HepG2 (cell line): ENCODE measurements at regions not wholly inside any gene's neighbourhood (a gene's known extent, or its start where the extent isn't known, plus 50 kb on each side); places are given as distances from the start of the nearest gene placed in this dataset.

ENCODE experiments used
- ATAC-seq: fragments of 200-7000 bp; cut with Tn5 transposase; 3 replicates; pipeline ENCODE4 v1.9.1; 2020; ENCODE audit warnings: mild to moderate bottlenecking, moderate library complexity
- BruUV-seq: library from RNA; stranded (reverse); fragments of 400-500 nt; replicated peaks from 2 replicates; lab custom pipeline; 2021; lab: Mats Ljungman, UMichigan
- CTCF ChIA-PET: fragments of 300-600 bp; formaldehyde crosslinking; extraction: SDS; loops from one replicate; lab custom pipeline; 2021; ENCODE audit warnings: low total read pairs, inconsistent platforms, low intra/inter-chr PET ratio; lab: Yijun Ruan, JAX
- POLR2A ChIA-PET: fragments of 350-600 bp; sonication (Branson Sonifier 250); formaldehyde crosslinking; loops from one replicate; lab custom pipeline; 2020; ENCODE audit warnings: antibody characterized with exemption, inconsistent platforms; lab: Yijun Ruan, JAX
- DNase-seq: peaks from one replicate; pipeline ENCODE4 v3.0.0-alpha.2; 2015; ENCODE audit warnings: low spot score
- FAIRE-seq: peaks from 3 replicates; lab custom pipeline; 2011; peaks lifted over from hg19 to GRCh38; lab: Jason Lieb, UNC
- H2AFZ ChIP-seq: one replicate; pipeline ENCODE4 v1.6.1; 2011; ENCODE audit warnings: low read length, inconsistent platforms
- H3K27ac ChIP-seq: fragments of 300-600 bp; 3 replicates; pipeline ENCODE4 v1.8.0; 2011; ENCODE audit warnings: mixed run types, mild to moderate bottlenecking, mixed read lengths, low read length, inconsistent platforms; ENCODE audit not compliant: insufficient read depth; ENCODE audit errors: extremely low read length
- H3K27me3 ChIP-seq, 2 experiments: fragments of 200-600 bp in 1 of 2; 2 replicates in 1 of 2; 3 replicates in 1 of 2; pipeline versions ENCODE4 v1.6.0 to v1.8.0; 2011; ENCODE audit warnings: low read length in 2 of 2, mild to moderate bottlenecking in 2 of 2, moderate library complexity in 2 of 2, inconsistent platforms in 1 of 2; ENCODE audit not compliant: insufficient read depth in 2 of 2, control insufficient read depth in 1 of 2
- H3K36me3 ChIP-seq, 2 experiments: fragments of 200-600 bp in 1 of 2; replicated peaks in 1 of 2; 2 replicates in 1 of 2; 3 replicates in 1 of 2; pipeline versions ENCODE4 v1.5.1 to v1.8.0; 2011; ENCODE audit warnings: low read length in 2 of 2, inconsistent platforms in 1 of 2; ENCODE audit not compliant: insufficient read depth in 2 of 2, control insufficient read depth in 1 of 2
- H3K4me1 ChIP-seq: 2 replicates; pipeline ENCODE4 v1.5.1; 2012; ENCODE audit warnings: low read length, inconsistent platforms; ENCODE audit not compliant: insufficient read depth
- H3K4me2 ChIP-seq: 2 replicates; pipeline ENCODE4 v1.6.0; 2011; ENCODE audit warnings: low read depth, low read length, inconsistent platforms
- H3K4me3 ChIP-seq, 3 experiments: fragments of 200-600 bp in 1 of 3; sonication (generic), shearing (Covaris generic) in 1 of 3; replicated peaks in 1 of 3; 2 replicates each; pipeline ENCODE4 v1.5.1; 2011 to 2016; ENCODE audit warnings: low read length in 3 of 3, inconsistent platforms in 2 of 3, low read depth in 2 of 3, mild to moderate bottlenecking in 2 of 3, control low read depth in 1 of 3, mixed read lengths in 1 of 3; ENCODE audit not compliant: insufficient read depth in 1 of 3
- H3K79me2 ChIP-seq: one replicate; pipeline ENCODE4 v1.6.1; 2011; ENCODE audit warnings: low read length, inconsistent platforms; ENCODE audit not compliant: insufficient read depth
- H3K9ac ChIP-seq: 2 replicates; pipeline ENCODE4 v1.6.0; 2011; ENCODE audit warnings: mild to moderate bottlenecking, low read depth, low read length, inconsistent platforms; ENCODE audit not compliant: insufficient read depth
- H3K9me3 ChIP-seq: 2 replicates; pipeline ENCODE4 v1.5.1; 2012; ENCODE audit warnings: mild to moderate bottlenecking, low read length
- H4K20me1 ChIP-seq: 2 replicates; pipeline ENCODE4 v1.6.0; 2011; ENCODE audit warnings: inconsistent platforms, mild to moderate bottlenecking, low read length, moderate library complexity; ENCODE audit not compliant: insufficient read depth
- ETV5 ChIP-seq: IDR thresholded peaks from 2 replicates; pipeline ENCODE4 v1.6.1; 2018; ENCODE audit warnings: missing biosample characterization, missing genetic modification reagents, inconsistent platforms, borderline replicate concordance
- MAFF ChIP-seq: IDR thresholded peaks from 2 replicates; pipeline ENCODE4 v1.6.1; 2011; ENCODE audit warnings: low read depth, low read length, improper control_type of control experiment
- NFIC ChIP-seq: IDR thresholded peaks from 2 replicates; pipeline ENCODE4 v1.6.1; 2012; ENCODE audit warnings: mild to moderate bottlenecking, low read length, inconsistent platforms
- ONECUT2 ChIP-seq: sonication (generic); formaldehyde crosslinking; IDR thresholded peaks from 2 replicates; pipeline ENCODE4 v1.4.0; 2020; ENCODE audit warnings: missing genetic modification reagents
- PLRG1 ChIP-seq: fragments of 450-650 bp; conservative IDR thresholded peaks from 2 replicates; pipeline ENCODE4 v1.6.1; 2016
- SIN3A ChIP-seq: IDR thresholded peaks from 2 replicates; pipeline ENCODE4 v1.6.1; 2011; ENCODE audit warnings: low read depth, mild to moderate bottlenecking, control low read depth, low read length, borderline replicate concordance
- SMC3 ChIP-seq: IDR thresholded peaks from 2 replicates; pipeline ENCODE4 v1.6.1; 2011; ENCODE audit warnings: low read length, improper control_type of control experiment
- STAG1 ChIP-seq: sonication (generic); formaldehyde crosslinking; IDR thresholded peaks from 2 replicates; pipeline ENCODE4 v1.4.0; 2020; ENCODE audit warnings: missing genetic modification reagents
- ZKSCAN8 ChIP-seq: IDR thresholded peaks from 2 replicates; pipeline ENCODE4 v1.6.1; 2016; ENCODE audit warnings: borderline replicate concordance, missing genetic modification reagents, missing compliant biosample characterization
- ZNF225 ChIP-seq: sonication (generic); formaldehyde crosslinking; IDR thresholded peaks from 2 replicates; pipeline ENCODE4 v1.4.0; 2020; ENCODE audit warnings: mild to moderate bottlenecking, missing genetic modification reagents
- ZNF841 ChIP-seq: sonication (generic); formaldehyde crosslinking; IDR thresholded peaks from 2 replicates; pipeline ENCODE4 v1.8.1; 2023; ENCODE audit warnings: missing genetic modification reagents, borderline replicate concordance
- WGBS: methylation state at CpG from one replicate; pipeline ENCODE4 v1.1.6; 2017; ENCODE audit warnings: low lambda C conversion rate; 5-methylcytosine and 5-hydroxymethylcytosine counted together
- in situ Hi-C: cut with HindIII; loops from 2 replicates; pipeline ENCODE4 v1.10.0; 2017; ENCODE audit warnings: low pct_unique_long_range_greater_than_20kb; ENCODE audit not compliant: extremely low pct_ligation_motif_present
- intact Hi-C: fragments of 100-400 bp; cut with micrococcal nuclease; formaldehyde crosslinking; loops from one replicate; pipeline ENCODE4 v1.10.0; 2022; ENCODE audit not compliant: unreplicated experiment
- TF ChIP-seq, protein P1 (sequence below): sonication (generic); formaldehyde crosslinking; IDR thresholded peaks from 2 replicates; pipeline ENCODE4 v1.5.0; 2020; ENCODE audit warnings: mild to moderate bottlenecking, missing genetic modification reagents, moderate library complexity
- TF ChIP-seq, protein P2 (sequence below): sonication (generic); formaldehyde crosslinking; IDR thresholded peaks from 2 replicates; pipeline ENCODE4 v1.8.1; 2023; ENCODE audit warnings: missing genetic modification reagents, inconsistent platforms, borderline replicate concordance
- TF ChIP-seq, protein P3 (sequence below): sonication (generic); formaldehyde crosslinking; IDR thresholded peaks from 2 replicates; pipeline ENCODE4 v1.8.1; 2022; ENCODE audit warnings: low read depth, mild to moderate bottlenecking, missing genetic modification reagents

DNA sequence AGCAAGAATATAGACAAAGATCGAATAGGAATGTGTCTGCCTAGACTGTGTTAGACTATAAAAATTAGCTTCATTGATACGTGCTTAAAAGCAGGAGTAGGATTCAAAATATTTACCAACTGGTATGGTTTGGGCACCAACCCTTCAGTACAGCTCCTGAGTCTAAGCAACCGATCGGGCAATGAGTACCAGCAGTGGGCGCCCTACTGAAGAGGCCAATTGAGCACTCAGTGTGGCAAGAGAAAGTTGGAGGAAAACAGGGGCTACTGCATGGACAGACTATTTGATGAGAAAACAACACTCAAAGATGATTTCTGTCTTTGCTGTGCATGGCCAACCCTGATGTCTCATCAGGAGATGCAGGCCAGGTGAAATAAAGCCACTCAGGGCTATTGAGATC, 176.0 kb upstream of the NWD2 start:
- Histone ChIP-seq H4K20me1 (no peaks in the 10 kb centered on the region), H3K9ac (no peak overlapping the region), H3K27me3 (no peaks in the 10 kb centered on the region), H3K4me1 (no peaks in the 10 kb centered on the region), H2AFZ (no peak overlapping the region), H3K79me2 (no peaks in the 10 kb centered on the region), H3K4me3 (no peak overlapping the region), H3K27ac (no peak overlapping the region), H3K4me2 (no peak overlapping the region), H3K36me3 (no peaks in the 10 kb centered on the region), H3K9me3 (no peaks in the 10 kb centered on the region)
- POLR2A ChIA-PET = no interaction called here
- in situ Hi-C loops (no loop called here), intact Hi-C loops (loop anchor here (1.0 kb wide), 1 partner anchor 316 kb away; no protein-coding TSS in a partner anchor)
- WGBS = 13% methylated on average over 5 of the region's 5 CpGs
- CTCF ChIA-PET = no interaction called here
- TF ChIP-seq, protein P1, sequence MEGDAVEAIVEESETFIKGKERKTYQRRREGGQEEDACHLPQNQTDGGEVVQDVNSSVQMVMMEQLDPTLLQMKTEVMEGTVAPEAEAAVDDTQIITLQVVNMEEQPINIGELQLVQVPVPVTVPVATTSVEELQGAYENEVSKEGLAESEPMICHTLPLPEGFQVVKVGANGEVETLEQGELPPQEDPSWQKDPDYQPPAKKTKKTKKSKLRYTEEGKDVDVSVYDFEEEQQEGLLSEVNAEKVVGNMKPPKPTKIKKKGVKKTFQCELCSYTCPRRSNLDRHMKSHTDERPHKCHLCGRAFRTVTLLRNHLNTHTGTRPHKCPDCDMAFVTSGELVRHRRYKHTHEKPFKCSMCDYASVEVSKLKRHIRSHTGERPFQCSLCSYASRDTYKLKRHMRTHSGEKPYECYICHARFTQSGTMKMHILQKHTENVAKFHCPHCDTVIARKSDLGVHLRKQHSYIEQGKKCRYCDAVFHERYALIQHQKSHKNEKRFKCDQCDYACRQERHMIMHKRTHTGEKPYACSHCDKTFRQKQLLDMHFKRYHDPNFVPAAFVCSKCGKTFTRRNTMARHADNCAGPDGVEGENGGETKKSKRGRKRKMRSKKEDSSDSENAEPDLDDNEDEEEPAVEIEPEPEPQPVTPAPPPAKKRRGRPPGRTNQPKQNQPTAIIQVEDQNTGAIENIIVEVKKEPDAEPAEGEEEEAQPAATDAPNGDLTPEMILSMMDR (CRISPR knock-in tag) = peak; percentile 52
- TF ChIP-seq SMC3 = peak; percentile 41; the same call in 1 of the 2 replicates
- no peak for TF ChIP-seq NFIC
- peak; percentile 40 for TF ChIP-seq STAG1
- FAIRE-seq (no peak), ATAC-seq (peak; percentile 75), DNase-seq (peak; percentile 2)
- BruUV-seq = no TSS peak

DNA sequence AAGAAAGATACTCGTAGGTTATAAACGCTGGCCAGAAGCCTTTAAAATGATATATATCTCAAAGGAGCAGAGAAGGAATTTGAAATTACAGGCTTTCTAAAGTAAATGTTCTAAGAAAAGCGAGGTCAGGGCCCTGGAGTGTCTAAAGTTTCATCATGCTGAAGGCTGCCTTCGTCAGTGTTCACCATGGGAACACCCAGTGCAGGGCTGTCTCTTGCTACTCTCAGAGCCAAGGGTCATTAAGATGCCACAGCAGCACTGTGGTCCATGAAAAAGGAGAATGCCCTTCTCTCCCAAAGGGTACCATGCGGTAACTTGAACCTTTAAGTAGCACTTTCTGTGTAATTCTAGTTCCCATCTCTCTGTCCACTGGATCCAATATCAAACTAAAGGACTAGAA, 174.5 kb upstream of the NWD2 start:
- Histone ChIP-seq H3K36me3 (no peaks in the 10 kb centered on the region), H3K4me2 (no peak overlapping the region), H3K4me3 (no peak overlapping the region), H3K27ac (no peak overlapping the region), H3K9ac (no peak overlapping the region), H3K9me3 (no peaks in the 10 kb centered on the region), H4K20me1 (no peaks in the 10 kb centered on the region), H3K4me1 (no peaks in the 10 kb centered on the region), H3K79me2 (no peaks in the 10 kb centered on the region), H3K27me3 (no peaks in the 10 kb centered on the region), H2AFZ (no peak overlapping the region)
- DNase-seq (no peak), FAIRE-seq (no peak), ATAC-seq (no peak)
- ChIA-PET POLR2A (no interaction called here), CTCF (no interaction called here)
- BruUV-seq = no TSS peak
- intact Hi-C loops = no loop called here
- 21% methylated on average over 5 of the region's 5 CpGs for WGBS
- in situ Hi-C loops = no loop called here
- TF ChIP-seq ZNF225 (CRISPR knock-in tag) = no peak
- no peak for TF ChIP-seq ZNF841 (CRISPR knock-in tag)
- no peak for TF ChIP-seq ONECUT2 (CRISPR knock-in tag)
- no peak for TF ChIP-seq MAFF
- TF ChIP-seq, protein P2, sequence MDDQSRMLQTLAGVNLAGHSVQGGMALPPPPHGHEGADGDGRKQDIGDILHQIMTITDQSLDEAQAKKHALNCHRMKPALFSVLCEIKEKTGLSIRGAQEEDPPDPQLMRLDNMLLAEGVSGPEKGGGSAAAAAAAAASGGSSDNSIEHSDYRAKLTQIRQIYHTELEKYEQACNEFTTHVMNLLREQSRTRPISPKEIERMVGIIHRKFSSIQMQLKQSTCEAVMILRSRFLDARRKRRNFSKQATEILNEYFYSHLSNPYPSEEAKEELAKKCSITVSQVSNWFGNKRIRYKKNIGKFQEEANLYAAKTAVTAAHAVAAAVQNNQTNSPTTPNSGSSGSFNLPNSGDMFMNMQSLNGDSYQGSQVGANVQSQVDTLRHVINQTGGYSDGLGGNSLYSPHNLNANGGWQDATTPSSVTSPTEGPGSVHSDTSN (CRISPR knock-in tag) = no peak
- no peak for TF ChIP-seq ZKSCAN8 (CRISPR knock-in tag)
- TF ChIP-seq ETV5 (CRISPR knock-in tag) = no peak
- TF ChIP-seq, protein P3, sequence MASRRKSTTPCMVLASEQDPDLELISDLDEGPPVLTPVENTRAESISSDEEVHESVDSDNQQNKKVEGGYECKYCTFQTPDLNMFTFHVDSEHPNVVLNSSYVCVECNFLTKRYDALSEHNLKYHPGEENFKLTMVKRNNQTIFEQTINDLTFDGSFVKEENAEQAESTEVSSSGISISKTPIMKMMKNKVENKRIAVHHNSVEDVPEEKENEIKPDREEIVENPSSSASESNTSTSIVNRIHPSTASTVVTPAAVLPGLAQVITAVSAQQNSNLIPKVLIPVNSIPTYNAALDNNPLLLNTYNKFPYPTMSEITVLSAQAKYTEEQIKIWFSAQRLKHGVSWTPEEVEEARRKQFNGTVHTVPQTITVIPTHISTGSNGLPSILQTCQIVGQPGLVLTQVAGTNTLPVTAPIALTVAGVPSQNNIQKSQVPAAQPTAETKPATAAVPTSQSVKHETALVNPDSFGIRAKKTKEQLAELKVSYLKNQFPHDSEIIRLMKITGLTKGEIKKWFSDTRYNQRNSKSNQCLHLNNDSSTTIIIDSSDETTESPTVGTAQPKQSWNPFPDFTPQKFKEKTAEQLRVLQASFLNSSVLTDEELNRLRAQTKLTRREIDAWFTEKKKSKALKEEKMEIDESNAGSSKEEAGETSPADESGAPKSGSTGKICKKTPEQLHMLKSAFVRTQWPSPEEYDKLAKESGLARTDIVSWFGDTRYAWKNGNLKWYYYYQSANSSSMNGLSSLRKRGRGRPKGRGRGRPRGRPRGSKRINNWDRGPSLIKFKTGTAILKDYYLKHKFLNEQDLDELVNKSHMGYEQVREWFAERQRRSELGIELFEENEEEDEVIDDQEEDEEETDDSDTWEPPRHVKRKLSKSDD (CRISPR knock-in tag) = no peak
- TF ChIP-seq SIN3A = no peak
- no peak for TF ChIP-seq PLRG1
